Esophagus squamous epithelium (tissue), 5 donors: ENCODE measurements at regions not wholly inside any gene's neighbourhood (a gene's known extent, or its start where the extent isn't known, plus 50 kb on each side); places are given as distances from the start of the nearest gene placed in this dataset.
"Not testable (repeated sequence)": the region's sequence is repeated elsewhere in the genome, so short reads cannot be mapped to it uniquely, and the experiment has no call there.

ENCODE experiments used
- DNase-seq: peaks from one replicate; lab custom pipeline; 2025; lab: John Stamatoyannopoulos, UW
- H3K27ac ChIP-seq, 4 donors: fragments of 200-600 bp; sonication (generic); one replicate each; pipeline ENCODE4 v1.5.1; 2016 to 2019; ENCODE audit warnings: mild to moderate bottlenecking in 1 of 4
- H3K27me3 ChIP-seq, 4 donors: fragments of 200-600 bp; sonication (generic); 1 replicate in 3 of 4; 2 replicates in 1 of 4; pipeline versions ENCODE4 v1.5.1 to v1.6.0; 2017 to 2021; ENCODE audit warnings: antibody characterized with exemption in 1 of 4
- H3K36me3 ChIP-seq, 3 donors: fragments of 200-600 bp; sonication (generic); one replicate each; pipeline ENCODE4 v1.5.1; 2016 to 2019
- H3K4me1 ChIP-seq, 3 donors: fragments of 200-600 bp; sonication (generic); one replicate each; pipeline ENCODE4 v1.5.1; 2017 to 2019
- H3K4me3 ChIP-seq, 4 donors: fragments of 200-600 bp; sonication (generic); 1 replicate in 3 of 4; 2 replicates in 1 of 4; pipeline ENCODE4 v1.5.1; 2016 to 2019; ENCODE audit warnings: mild to moderate bottlenecking in 2 of 4, moderate library complexity in 1 of 4
- H3K9me3 ChIP-seq, 3 donors: fragments of 200-600 bp; sonication (generic); one replicate each; pipeline ENCODE4 v1.5.1; 2016 to 2019
- POLR2A ChIP-seq, 4 donors: fragments of 450-650 bp; IDR thresholded peaks; one replicate each; pipeline ENCODE4 v1.6.1; 2017; ENCODE audit warnings: antibody characterized with exemption in 4 of 4, mild to moderate bottlenecking in 4 of 4, moderate library complexity in 3 of 4
- WGBS, 2 donors: methylation state at CpG; one replicate each; pipeline ENCODE4 v1.1.5; 2018; 5-methylcytosine and 5-hydroxymethylcytosine counted together
- intact Hi-C: fragments of 100-400 bp; cut with DNase I; formaldehyde crosslinking; loops from one replicate; pipeline ENCODE4 v1.15.0; 2022
- TF ChIP-seq, protein P1 (sequence below), 6 experiments: fragments of 450-650 bp in 4 of 6; fragments of 200-600 bp in 2 of 6; sonication (generic) in 2 of 6; IDR thresholded peaks; one replicate each; pipeline ENCODE4 v1.5.1; 2016 to 2019; ENCODE audit warnings: antibody characterized with exemption in 6 of 6, mild to moderate bottlenecking in 4 of 6, moderate library complexity in 4 of 6
- donor health status: DM: yes; HTN: yes; CAD: no.

DNA sequence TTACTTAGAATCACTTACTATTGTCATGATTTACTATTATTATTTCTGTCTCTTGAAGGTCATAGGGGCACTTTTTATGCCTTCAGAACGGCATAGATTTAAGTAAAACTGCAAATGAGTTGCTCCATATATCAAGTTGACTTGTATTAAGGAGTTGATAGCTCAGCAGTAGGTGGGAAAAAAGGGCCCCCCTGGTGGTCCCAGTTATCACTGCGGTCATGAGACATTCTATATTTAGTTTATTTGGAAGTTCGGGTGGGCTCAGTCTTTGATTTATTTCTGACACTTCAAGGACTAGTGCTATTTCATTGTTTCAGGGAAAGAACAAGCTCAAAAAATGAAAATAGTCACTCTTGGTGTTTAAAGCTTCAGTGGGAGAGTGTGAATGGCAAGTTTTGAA, 159.3 kb downstream of the SLC24A2 start:
- no peaks in the 10 kb centered on the region for H3K27me3 ChIP-seq
- H3K9me3 ChIP-seq: no peaks in the 10 kb centered on the region
- H3K4me3 ChIP-seq: no peak overlapping the region
- TF ChIP-seq, protein P1, sequence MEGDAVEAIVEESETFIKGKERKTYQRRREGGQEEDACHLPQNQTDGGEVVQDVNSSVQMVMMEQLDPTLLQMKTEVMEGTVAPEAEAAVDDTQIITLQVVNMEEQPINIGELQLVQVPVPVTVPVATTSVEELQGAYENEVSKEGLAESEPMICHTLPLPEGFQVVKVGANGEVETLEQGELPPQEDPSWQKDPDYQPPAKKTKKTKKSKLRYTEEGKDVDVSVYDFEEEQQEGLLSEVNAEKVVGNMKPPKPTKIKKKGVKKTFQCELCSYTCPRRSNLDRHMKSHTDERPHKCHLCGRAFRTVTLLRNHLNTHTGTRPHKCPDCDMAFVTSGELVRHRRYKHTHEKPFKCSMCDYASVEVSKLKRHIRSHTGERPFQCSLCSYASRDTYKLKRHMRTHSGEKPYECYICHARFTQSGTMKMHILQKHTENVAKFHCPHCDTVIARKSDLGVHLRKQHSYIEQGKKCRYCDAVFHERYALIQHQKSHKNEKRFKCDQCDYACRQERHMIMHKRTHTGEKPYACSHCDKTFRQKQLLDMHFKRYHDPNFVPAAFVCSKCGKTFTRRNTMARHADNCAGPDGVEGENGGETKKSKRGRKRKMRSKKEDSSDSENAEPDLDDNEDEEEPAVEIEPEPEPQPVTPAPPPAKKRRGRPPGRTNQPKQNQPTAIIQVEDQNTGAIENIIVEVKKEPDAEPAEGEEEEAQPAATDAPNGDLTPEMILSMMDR (IDR thresholded peaks at IDR 0.05): no peak
- intact Hi-C loops: no loop called here
- H3K36me3 ChIP-seq: no peaks in the 10 kb centered on the region
- no peaks in the 10 kb centered on the region for H3K4me1 ChIP-seq
- H3K27ac ChIP-seq: no peak overlapping the region
- DNase-seq: no peak
- WGBS, 2 donors: 39 to 54% methylated on average over 3 of the region's 3 CpGs

DNA sequence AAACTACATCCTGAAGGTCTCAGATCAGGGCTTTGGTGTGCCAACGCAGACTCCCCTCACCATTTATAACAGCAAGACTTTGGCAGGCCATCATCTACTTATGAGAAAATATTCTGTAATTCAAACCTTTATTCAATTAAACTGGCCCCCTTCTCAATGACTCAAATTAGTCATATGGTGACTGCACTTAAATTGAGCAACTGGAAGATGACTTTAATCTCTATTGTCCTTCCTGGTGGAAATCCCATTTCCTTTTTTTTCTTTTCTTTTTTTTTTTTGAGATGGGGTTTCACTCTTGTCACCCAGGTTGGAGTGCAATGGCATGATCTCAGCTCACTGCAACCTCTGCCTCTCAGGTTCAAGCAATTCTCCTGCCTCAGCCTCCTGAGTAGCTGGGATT, 163.4 kb downstream of the SLC24A2 start:
- H3K36me3 ChIP-seq, H3K4me1 ChIP-seq, DNase-seq, intact Hi-C loops, H3K27me3 ChIP-seq, H3K4me3 ChIP-seq, H3K27ac ChIP-seq, H3K9me3 ChIP-seq: not testable (repeated sequence)
- WGBS, 2 donors: 80 to 91% methylated on average over 1 of the region's 1 CpG

DNA sequence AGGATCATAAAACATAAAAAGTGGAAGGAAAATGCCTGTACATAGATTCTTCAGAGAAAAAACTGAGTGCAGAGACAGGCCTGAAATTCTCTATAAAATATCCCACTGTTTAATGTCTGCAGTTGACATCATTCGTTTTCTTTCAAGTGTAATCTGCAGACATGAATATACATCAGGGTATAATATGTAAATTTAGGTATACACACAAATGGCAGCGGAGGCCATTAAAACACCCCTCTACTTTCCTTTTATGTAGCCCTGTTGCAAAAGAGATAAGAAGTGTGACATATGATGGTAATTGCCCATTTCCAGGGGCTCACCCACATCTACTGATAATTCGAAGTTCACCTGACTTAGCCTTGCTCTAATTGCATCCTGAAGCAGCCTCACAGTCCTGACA, 164.3 kb downstream of the SLC24A2 start:
- DNase-seq: no peak
- Histone ChIP-seq H3K36me3 (no peaks in the 10 kb centered on the region), H3K9me3 (no peaks in the 10 kb centered on the region), H3K27me3 (no peaks in the 10 kb centered on the region), H3K4me1 (no peaks in the 10 kb centered on the region), H3K27ac (no peak overlapping the region), H3K4me3 (no peak overlapping the region)
- WGBS, 2 donors: 53 to 69% methylated on average over 3 of the region's 3 CpGs
- TF ChIP-seq POLR2A (IDR thresholded peaks at IDR 0.05): no peak
- TF ChIP-seq, protein P1 (IDR thresholded peaks at IDR 0.05): no peak
- intact Hi-C loops: no loop called here

DNA sequence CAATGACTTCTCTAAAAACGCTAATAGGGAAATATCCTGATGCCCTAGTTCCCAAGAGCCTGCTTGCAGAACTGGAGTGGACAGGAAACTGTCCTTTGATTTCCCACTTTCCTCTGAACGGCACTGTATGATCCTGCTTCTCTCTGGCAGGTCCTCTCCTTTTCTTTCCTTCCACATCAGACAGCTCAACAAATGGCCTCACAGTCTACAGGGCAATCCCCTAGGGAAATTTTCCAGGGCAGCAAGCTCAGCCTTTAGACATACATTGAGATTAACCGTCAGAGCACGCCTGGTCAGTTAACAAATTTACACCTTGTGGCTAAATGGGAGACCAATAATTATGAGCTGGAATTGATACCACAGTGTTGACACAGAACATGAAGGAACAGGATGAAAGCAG, 164.9 kb downstream of the SLC24A2 start:
- Histone ChIP-seq H3K27ac (no peak overlapping the region), H3K36me3 (no peaks in the 10 kb centered on the region), H3K27me3 (no peaks in the 10 kb centered on the region), H3K4me3 (no peak overlapping the region), H3K4me1 (no peaks in the 10 kb centered on the region), H3K9me3 (no peaks in the 10 kb centered on the region)
- no peak for TF ChIP-seq POLR2A (IDR thresholded peaks at IDR 0.05)
- TF ChIP-seq, protein P1 (IDR thresholded peaks at IDR 0.05): no peak
- intact Hi-C loops: no loop called here
- DNase-seq: no peak
- 34 to 59% methylated on average over 3 to 4 of the region's 4 CpGs for WGBS, 2 donors

DNA sequence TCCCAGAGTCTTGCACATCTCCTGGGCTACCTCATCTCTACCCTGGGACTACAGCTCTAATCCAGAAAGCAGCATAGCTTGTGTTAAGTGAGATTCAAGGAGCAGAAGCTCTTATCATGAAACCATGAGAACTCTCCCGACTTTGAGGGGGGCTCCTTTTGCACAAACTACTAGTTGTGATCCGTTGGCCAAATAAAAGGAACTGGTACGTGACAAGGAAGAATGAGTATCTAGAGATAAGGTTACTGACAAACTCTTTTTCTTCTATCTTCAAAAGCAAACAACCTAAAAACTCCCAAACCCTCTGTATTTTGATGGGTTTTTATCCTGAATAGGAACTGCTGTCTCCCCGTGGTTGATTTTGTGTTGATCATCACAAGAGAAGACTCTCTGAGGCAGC, 168.5 kb downstream of the SLC24A2 start:
- intact Hi-C loops: no loop called here

More for the DNA sequence above, 168.5 kb downstream of the SLC24A2 start:
- no peak for DNase-seq
- no peaks in the 10 kb centered on the region for H3K36me3 ChIP-seq
- H3K9me3 ChIP-seq: no peaks in the 10 kb centered on the region
- TF ChIP-seq, protein P1 (IDR thresholded peaks at IDR 0.05): no peak
- TF ChIP-seq POLR2A (IDR thresholded peaks at IDR 0.05): no peak
- 27 to 34% methylated on average over 4 of the region's 4 CpGs for WGBS, 2 donors
- no peaks in the 10 kb centered on the region for H3K4me1 ChIP-seq
- H3K27ac ChIP-seq: no peak overlapping the region
- H3K27me3 ChIP-seq: no peaks in the 10 kb centered on the region
- H3K4me3 ChIP-seq: no peak overlapping the region
